A673 (cell line): ENCODE measurements at regions not wholly inside any gene's neighbourhood (a gene's known extent, or its start where the extent isn't known, plus 50 kb on each side); places are given as distances from the start of the nearest gene placed in this dataset.

Source experiments
- BruUV-seq: library from RNA; stranded (reverse); fragments of 400-500 nt; replicated peaks from 2 replicates; lab custom pipeline; 2021; lab: Mats Ljungman, UMichigan
- CTCF ChIA-PET: fragments of 300-600 bp; sonication (Branson Sonifier 250); formaldehyde crosslinking; loops from one replicate; lab custom pipeline; 2022; ENCODE audit warnings: antibody characterized with exemption; lab: Charles Lee
- POLR2A ChIA-PET: fragments of 300-600 bp; sonication (Branson Sonifier 250); formaldehyde crosslinking; loops from one replicate; lab custom pipeline; 2022; ENCODE audit warnings: antibody characterized with exemption; ENCODE audit not compliant: low non-redundant PET; lab: Charles Lee
- DNase-seq: peaks from one replicate; pipeline ENCODE4 v3.0.0-alpha.2; 2015; ENCODE audit warnings: low spot score
- H3K27ac ChIP-seq: fragments of 200-600 bp; sonication (generic); 2 replicates; pipeline ENCODE4 v1.5.1; 2016; ENCODE audit warnings: mixed run types, low read depth, mild to moderate bottlenecking, mixed read lengths, antibody characterized with exemption, low read length; ENCODE audit not compliant: poor library complexity, severe bottlenecking
- H3K27me3 ChIP-seq: fragments of 200-600 bp; sonication (generic); replicated peaks from 2 replicates; pipeline ENCODE4 v1.6.1; 2017; ENCODE audit warnings: mixed run types, low read depth, mild to moderate bottlenecking, mixed read lengths, antibody characterized with exemption, low read length; ENCODE audit not compliant: insufficient read depth, poor library complexity
- H3K36me3 ChIP-seq: fragments of 200-600 bp; sonication (generic); 2 replicates; pipeline ENCODE4 v1.6.1; 2016; ENCODE audit warnings: mixed run types, mild to moderate bottlenecking, mixed read lengths, antibody characterized with exemption, low read length; ENCODE audit not compliant: insufficient read depth, poor library complexity, severe bottlenecking
- H3K4me1 ChIP-seq: fragments of 200-600 bp; sonication (generic); 2 replicates; pipeline ENCODE4 v1.6.1; 2017; ENCODE audit warnings: mixed run types, mild to moderate bottlenecking, mixed read lengths, antibody characterized with exemption, low read length; ENCODE audit not compliant: insufficient read depth, poor library complexity, severe bottlenecking
- H3K4me3 ChIP-seq: fragments of 200-600 bp; sonication (generic); 2 replicates; pipeline ENCODE4 v1.5.1; 2016; ENCODE audit warnings: low read depth, mixed run types, mild to moderate bottlenecking, mixed read lengths, low read length; ENCODE audit not compliant: poor library complexity, severe bottlenecking
- H3K9me3 ChIP-seq: fragments of 200-600 bp; sonication (generic); 2 replicates; pipeline ENCODE4 v1.6.1; 2016; ENCODE audit warnings: mixed run types, low read depth, mild to moderate bottlenecking, mixed read lengths, antibody characterized with exemption, low read length; ENCODE audit not compliant: poor library complexity, severe bottlenecking
- EZH2 ChIP-seq: fragments of 200-600 bp; sonication (generic); IDR thresholded peaks from 2 replicates; pipeline ENCODE4 v1.6.1; 2017; ENCODE audit warnings: borderline replicate concordance, low read depth, mild to moderate bottlenecking, mixed read lengths, antibody characterized with exemption, low read length; ENCODE audit not compliant: poor library complexity, severe bottlenecking
- intact Hi-C: fragments of 100-400 bp; cut with micrococcal nuclease; formaldehyde crosslinking; loops from one replicate; pipeline ENCODE4 v1.10.0; 2022; ENCODE audit not compliant: unreplicated experiment
- TF ChIP-seq, protein P1 (sequence below): fragments of 300-800, 200-600 bp; sonication (generic); conservative IDR thresholded peaks from 2 replicates; pipeline ENCODE4 v1.5.1; 2017; ENCODE audit warnings: low read depth, mild to moderate bottlenecking, antibody characterized with exemption, low read length, moderate library complexity, mixed read lengths

DNA sequence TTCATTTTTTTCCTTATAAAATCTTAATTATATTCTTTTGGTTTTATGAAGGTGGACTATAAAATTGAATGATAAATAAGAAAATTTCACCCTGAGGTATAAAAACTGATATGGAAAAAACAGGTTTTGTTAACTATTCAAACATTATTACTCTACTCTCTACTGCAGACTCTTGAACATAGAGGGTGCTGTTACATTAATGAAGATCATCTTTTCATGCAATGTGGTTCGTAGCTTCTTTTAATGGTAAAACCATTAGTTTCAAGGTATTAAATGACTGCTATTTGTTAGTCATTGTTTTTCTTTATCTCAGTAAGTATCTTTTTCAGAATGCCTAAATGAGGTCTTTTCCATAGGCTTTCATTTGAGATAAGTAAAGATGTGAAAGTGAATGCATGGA lies 510.4 kb downstream of the SLC16A7 start:
- TF ChIP-seq, protein P1, sequence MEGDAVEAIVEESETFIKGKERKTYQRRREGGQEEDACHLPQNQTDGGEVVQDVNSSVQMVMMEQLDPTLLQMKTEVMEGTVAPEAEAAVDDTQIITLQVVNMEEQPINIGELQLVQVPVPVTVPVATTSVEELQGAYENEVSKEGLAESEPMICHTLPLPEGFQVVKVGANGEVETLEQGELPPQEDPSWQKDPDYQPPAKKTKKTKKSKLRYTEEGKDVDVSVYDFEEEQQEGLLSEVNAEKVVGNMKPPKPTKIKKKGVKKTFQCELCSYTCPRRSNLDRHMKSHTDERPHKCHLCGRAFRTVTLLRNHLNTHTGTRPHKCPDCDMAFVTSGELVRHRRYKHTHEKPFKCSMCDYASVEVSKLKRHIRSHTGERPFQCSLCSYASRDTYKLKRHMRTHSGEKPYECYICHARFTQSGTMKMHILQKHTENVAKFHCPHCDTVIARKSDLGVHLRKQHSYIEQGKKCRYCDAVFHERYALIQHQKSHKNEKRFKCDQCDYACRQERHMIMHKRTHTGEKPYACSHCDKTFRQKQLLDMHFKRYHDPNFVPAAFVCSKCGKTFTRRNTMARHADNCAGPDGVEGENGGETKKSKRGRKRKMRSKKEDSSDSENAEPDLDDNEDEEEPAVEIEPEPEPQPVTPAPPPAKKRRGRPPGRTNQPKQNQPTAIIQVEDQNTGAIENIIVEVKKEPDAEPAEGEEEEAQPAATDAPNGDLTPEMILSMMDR, result no peak; the same call in 1 of the 2 replicates
- no peak for TF ChIP-seq EZH2
- no peaks in the 10 kb centered on the region for H3K9me3 ChIP-seq
- no peaks in the 10 kb centered on the region for H3K27me3 ChIP-seq
- BruUV-seq, result no TSS peak
- H3K4me3 ChIP-seq, result no peak overlapping the region
- CTCF ChIA-PET, result no interaction called here
- H3K27ac ChIP-seq, result no peak overlapping the region
- H3K36me3 ChIP-seq, result no peaks in the 10 kb centered on the region
- intact Hi-C loops, result loop anchor here (10.0 kb wide), 1 partner anchor 379 kb away; no protein-coding TSS in a partner anchor
- POLR2A ChIA-PET, result no interaction called here
- DNase-seq, result no peak
- no peaks in the 10 kb centered on the region for H3K4me1 ChIP-seq

DNA sequence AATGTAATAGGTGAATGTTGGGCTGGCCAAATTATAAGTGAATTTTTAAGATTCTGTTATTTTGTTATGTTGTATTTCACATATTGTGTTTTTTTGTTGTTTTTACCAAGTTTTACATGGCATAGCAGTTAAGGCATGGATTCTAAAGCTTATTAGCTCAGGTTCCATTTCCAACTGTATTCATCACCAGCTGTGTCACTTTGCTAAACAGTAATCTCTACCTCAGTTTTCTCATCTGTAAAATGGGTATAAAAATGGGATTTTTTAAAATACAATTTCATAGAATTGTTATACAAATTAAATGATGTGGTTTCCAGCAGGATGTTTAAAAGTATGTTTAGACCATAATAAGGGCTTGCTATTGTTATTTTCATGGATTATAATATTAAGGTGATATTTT lies 512.2 kb downstream of the SLC16A7 start:
- BruUV-seq, result no TSS peak
- CTCF ChIA-PET, result no interaction called here
- Histone ChIP-seq H3K4me3 (no peak overlapping the region), H3K9me3 (no peaks in the 10 kb centered on the region), H3K27ac (no peak overlapping the region), H3K27me3 (no peaks in the 10 kb centered on the region), H3K36me3 (no peaks in the 10 kb centered on the region), H3K4me1 (no peaks in the 10 kb centered on the region)
- intact Hi-C loops, result loop anchor here (10.0 kb wide), 1 partner anchor 377 kb away; no protein-coding TSS in a partner anchor
- POLR2A ChIA-PET, result no interaction called here
- no peak for TF ChIP-seq EZH2
- TF ChIP-seq, protein P1, result no peak
- no peak for DNase-seq

DNA sequence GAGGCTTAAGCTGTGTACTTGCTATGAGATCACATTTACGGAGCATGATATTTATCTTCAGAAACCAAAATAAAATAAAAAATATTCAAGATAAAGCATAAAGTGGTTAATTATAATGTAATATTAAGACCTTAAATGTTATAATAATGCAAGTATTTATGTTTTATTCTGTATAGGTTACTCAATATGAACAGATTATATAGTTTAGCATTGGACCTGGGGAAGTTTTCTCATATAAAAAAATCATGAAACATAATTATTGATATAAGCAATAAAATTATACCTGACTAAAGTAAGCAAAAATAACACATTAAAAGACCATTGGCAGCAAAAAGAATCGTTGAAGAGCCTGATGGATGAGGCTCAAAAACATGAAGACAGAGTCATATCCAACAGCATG lies 516.2 kb downstream of the SLC16A7 start:
- H3K36me3 ChIP-seq, result no peaks in the 10 kb centered on the region
- ChIA-PET CTCF (no interaction called here), POLR2A (no interaction called here)
- H3K4me3 ChIP-seq, result no peak overlapping the region
- no peaks in the 10 kb centered on the region for H3K4me1 ChIP-seq
- DNase-seq, result no peak
- no peaks in the 10 kb centered on the region for H3K27me3 ChIP-seq
- intact Hi-C loops, result no loop called here
- no peak overlapping the region for H3K27ac ChIP-seq
- BruUV-seq, result no TSS peak
- TF ChIP-seq EZH2, result no peak
- TF ChIP-seq, protein P1, result no peak
- H3K9me3 ChIP-seq, result no peaks in the 10 kb centered on the region
